Esophagus squamous epithelium (tissue), 5 donors: ENCODE measurements at regions not wholly inside any gene's neighbourhood (a gene's known extent, or its start where the extent isn't known, plus 50 kb on each side); places are given as distances from the start of the nearest gene placed in this dataset.
A peak's percentile ranks its signal among the peaks of the same experiment; 100 is the strongest.

Experiments used
- DNase-seq: peaks from one replicate; lab custom pipeline; 2025; lab: John Stamatoyannopoulos, UW
- H3K27ac ChIP-seq, 4 donors: fragments of 200-600 bp; sonication (generic); one replicate each; pipeline ENCODE4 v1.5.1; 2016 to 2019; ENCODE audit warnings: mild to moderate bottlenecking in 1 of 4
- H3K27me3 ChIP-seq, 4 donors: fragments of 200-600 bp; sonication (generic); 1 replicate in 3 of 4; 2 replicates in 1 of 4; pipeline versions ENCODE4 v1.5.1 to v1.6.0; 2017 to 2021; ENCODE audit warnings: antibody characterized with exemption in 1 of 4
- H3K36me3 ChIP-seq, 3 donors: fragments of 200-600 bp; sonication (generic); one replicate each; pipeline ENCODE4 v1.5.1; 2016 to 2019
- H3K4me1 ChIP-seq, 3 donors: fragments of 200-600 bp; sonication (generic); one replicate each; pipeline ENCODE4 v1.5.1; 2017 to 2019
- H3K4me3 ChIP-seq, 4 donors: fragments of 200-600 bp; sonication (generic); 1 replicate in 3 of 4; 2 replicates in 1 of 4; pipeline ENCODE4 v1.5.1; 2016 to 2019; ENCODE audit warnings: mild to moderate bottlenecking in 2 of 4, moderate library complexity in 1 of 4
- H3K9me3 ChIP-seq, 3 donors: fragments of 200-600 bp; sonication (generic); one replicate each; pipeline ENCODE4 v1.5.1; 2016 to 2019
- POLR2A ChIP-seq, 4 donors: fragments of 450-650 bp; IDR thresholded peaks; one replicate each; pipeline ENCODE4 v1.6.1; 2017; ENCODE audit warnings: antibody characterized with exemption in 4 of 4, mild to moderate bottlenecking in 4 of 4, moderate library complexity in 3 of 4
- WGBS, 2 donors: methylation state at CpG; one replicate each; pipeline ENCODE4 v1.1.5; 2018; 5-methylcytosine and 5-hydroxymethylcytosine counted together
- intact Hi-C: fragments of 100-400 bp; cut with DNase I; formaldehyde crosslinking; loops from one replicate; pipeline ENCODE4 v1.15.0; 2022
- TF ChIP-seq, protein P1 (sequence below), 6 experiments: fragments of 450-650 bp in 4 of 6; fragments of 200-600 bp in 2 of 6; sonication (generic) in 2 of 6; IDR thresholded peaks; one replicate each; pipeline ENCODE4 v1.5.1; 2016 to 2019; ENCODE audit warnings: antibody characterized with exemption in 6 of 6, mild to moderate bottlenecking in 4 of 6, moderate library complexity in 4 of 6
- donor health status: DM: yes; HTN: yes; CAD: no.

- intact Hi-C loops, result no loop called here
- TF ChIP-seq, protein P1, sequence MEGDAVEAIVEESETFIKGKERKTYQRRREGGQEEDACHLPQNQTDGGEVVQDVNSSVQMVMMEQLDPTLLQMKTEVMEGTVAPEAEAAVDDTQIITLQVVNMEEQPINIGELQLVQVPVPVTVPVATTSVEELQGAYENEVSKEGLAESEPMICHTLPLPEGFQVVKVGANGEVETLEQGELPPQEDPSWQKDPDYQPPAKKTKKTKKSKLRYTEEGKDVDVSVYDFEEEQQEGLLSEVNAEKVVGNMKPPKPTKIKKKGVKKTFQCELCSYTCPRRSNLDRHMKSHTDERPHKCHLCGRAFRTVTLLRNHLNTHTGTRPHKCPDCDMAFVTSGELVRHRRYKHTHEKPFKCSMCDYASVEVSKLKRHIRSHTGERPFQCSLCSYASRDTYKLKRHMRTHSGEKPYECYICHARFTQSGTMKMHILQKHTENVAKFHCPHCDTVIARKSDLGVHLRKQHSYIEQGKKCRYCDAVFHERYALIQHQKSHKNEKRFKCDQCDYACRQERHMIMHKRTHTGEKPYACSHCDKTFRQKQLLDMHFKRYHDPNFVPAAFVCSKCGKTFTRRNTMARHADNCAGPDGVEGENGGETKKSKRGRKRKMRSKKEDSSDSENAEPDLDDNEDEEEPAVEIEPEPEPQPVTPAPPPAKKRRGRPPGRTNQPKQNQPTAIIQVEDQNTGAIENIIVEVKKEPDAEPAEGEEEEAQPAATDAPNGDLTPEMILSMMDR (IDR thresholded peaks at IDR 0.05), result no peak
- TF ChIP-seq POLR2A (IDR thresholded peaks at IDR 0.05), result no peak
- Histone ChIP-seq H3K4me3 (no peak overlapping the region), H3K27ac (no peak overlapping the region), H3K4me1 (peaks cover 0 to 8% (median 0%) of the 10 kb centered on the region in 3 donors), H3K27me3 (no peaks in the 10 kb centered on the region), H3K36me3 (no peaks in the 10 kb centered on the region), H3K9me3 (peaks cover 0 to 11% (median 0%) of the 10 kb centered on the region in 3 donors)
- DNase-seq, result no peak
- 65 to 87% methylated on average over 9 of the region's 9 CpGs for WGBS, 2 donors
These were observed 153.7 kb downstream of the FGF1 start for GRCh38 chr5:142531977-142532780.

GRCh38 chr5:142530904-142531303 lies 155.0 kb downstream of the FGF1 start:
- Histone ChIP-seq H3K4me3 (no peak overlapping the region), H3K4me1 (peaks cover 0 to 8% (median 0%) of the 10 kb centered on the region in 3 donors), H3K9me3 (peaks cover 0 to 11% (median 0%) of the 10 kb centered on the region in 3 donors), H3K27me3 (no peaks in the 10 kb centered on the region), H3K27ac (no peak overlapping the region), H3K36me3 (no peaks in the 10 kb centered on the region)
- intact Hi-C loops, result no loop called here
- TF ChIP-seq, protein P1 (IDR thresholded peaks at IDR 0.05), result no peak
- TF ChIP-seq POLR2A (IDR thresholded peaks at IDR 0.05), result no peak
- no peak for DNase-seq
- whole genome bisulfite sequencing, 2 donors, result 82 to 95% methylated on average over 4 of the region's 4 CpGs

GRCh38 chr5:142529626-142530278 lies 156.1 kb downstream of the FGF1 start:
- H3K9me3 ChIP-seq, result peaks cover 0 to 4% (median 0%) of the 10 kb centered on the region in 3 donors
- H3K4me3 ChIP-seq, result no peak overlapping the region
- H3K27ac ChIP-seq, result peak overlapping the region in 2 of 4 donors; percentile 23 to 39
- DNase-seq, result no peak
- TF ChIP-seq POLR2A (IDR thresholded peaks at IDR 0.05), result no peak
- TF ChIP-seq, protein P1 (IDR thresholded peaks at IDR 0.05), result no peak
- H3K27me3 ChIP-seq, result no peaks in the 10 kb centered on the region
- intact Hi-C loops, result no loop called here
- H3K4me1 ChIP-seq, result peaks cover 0 to 8% (median 0%) of the 10 kb centered on the region in 3 donors
- WGBS, 2 donors, result 49 to 65% methylated on average over 4 of the region's 4 CpGs
- no peaks in the 10 kb centered on the region for H3K36me3 ChIP-seq

GRCh38 chr5:142527664-142528295 lies 158.1 kb downstream of the FGF1 start:
- 57 to 60% methylated on average over 3 of the region's 3 CpGs for WGBS, 2 donors
- Histone ChIP-seq H3K4me1 (peaks cover 0 to 8% (median 0%) of the 10 kb centered on the region in 3 donors), H3K9me3 (no peaks in the 10 kb centered on the region), H3K4me3 (no peak overlapping the region), H3K36me3 (no peaks in the 10 kb centered on the region), H3K27me3 (no peaks in the 10 kb centered on the region), H3K27ac (no peak overlapping the region)
- intact Hi-C loops, result no loop called here
- DNase-seq, result no peak
- TF ChIP-seq, protein P1 (IDR thresholded peaks at IDR 0.05), result no peak
- no peak for TF ChIP-seq POLR2A (IDR thresholded peaks at IDR 0.05)
